HFF-Myc (cell line): ENCODE measurements at regions not wholly inside any gene's neighbourhood (a gene's known extent, or its start where the extent isn't known, plus 50 kb on each side); places are given as distances from the start of the nearest gene placed in this dataset.
"Not testable (repeated sequence)": the region's sequence is repeated elsewhere in the genome, so short reads cannot be mapped to it uniquely, and the experiment has no call there.

ENCODE experiments used
- DNase-seq: peaks from one replicate; pipeline ENCODE4 v3.0.0-alpha.2; 2011; ENCODE audit warnings: low read depth; ENCODE audit errors: extremely low read depth
- H3K4me3 ChIP-seq: replicated peaks from 2 replicates; pipeline ENCODE4 v1.5.1; 2011; ENCODE audit warnings: low read depth, mild to moderate bottlenecking, control low read depth, low read length
- CTCF ChIP-seq: IDR thresholded peaks from 2 replicates; pipeline ENCODE4 v1.5.1; 2012; ENCODE audit warnings: mild to moderate bottlenecking, low read depth, low read length, control low read depth; ENCODE audit errors: missing control alignments

- not testable (repeated sequence) for H3K4me3 ChIP-seq, DNase-seq
- peak; percentile 38 for TF ChIP-seq CTCF
Measured at GRCh38 chr22:23433127-23434005, 146.7 kb downstream of the IGLL1 start.

GRCh38 chr22:23432719-23433118 is 147.4 kb downstream of the IGLL1 start:
- not testable (repeated sequence) for DNase-seq, H3K4me3 ChIP-seq

GRCh38 chr22:23431337-23432072 is 148.6 kb downstream of the IGLL1 start:
- TF ChIP-seq CTCF: no peak
- H3K4me3 ChIP-seq: no peak overlapping the region
- DNase-seq: no peak

GRCh38 chr22:23424551-23425068 is 155.5 kb downstream of the IGLL1 start:
- not testable (repeated sequence) for H3K4me3 ChIP-seq, DNase-seq

GRCh38 chr22:23424031-23424430 is 156.1 kb downstream of the IGLL1 start:
- TF ChIP-seq CTCF: no peak
- DNase-seq: no peak
- no peak overlapping the region for H3K4me3 ChIP-seq

GRCh38 chr22:23422281-23422680 is 157.8 kb downstream of the IGLL1 start:
- H3K4me3 ChIP-seq, DNase-seq: not testable (repeated sequence)

- not testable (repeated sequence) for DNase-seq, H3K4me3 ChIP-seq
Measured at GRCh38 chr22:23421300-23421699, 158.8 kb downstream of the IGLL1 start.

GRCh38 chr22:23419931-23420330 is 160.2 kb downstream of the IGLL1 start:
- no peak for DNase-seq
- no peak for TF ChIP-seq CTCF
- H3K4me3 ChIP-seq: no peak overlapping the region
